Endothelial cell of umbilical vein (primary cell): ENCODE measurements at regions not wholly inside any gene's neighbourhood (a gene's known extent, or its start where the extent isn't known, plus 50 kb on each side); places are given as distances from the start of the nearest gene placed in this dataset.

Source experiments
- BruUV-seq: library from RNA; stranded (reverse); fragments of 400-500 nt; replicated peaks from 2 replicates; lab custom pipeline; 2021; lab: Mats Ljungman, UMichigan
- CTCF ChIA-PET: fragments of 300-600, 350-600 bp; sonication (Branson Sonifier 250); formaldehyde crosslinking; loops from one replicate; lab custom pipeline; 2021; ENCODE audit warnings: antibody characterized with exemption, inconsistent platforms; lab: Charles Lee
- POLR2A ChIA-PET: fragments of 300-600, 350-600 bp; sonication (Branson Sonifier 250); formaldehyde crosslinking; loops from one replicate; lab custom pipeline; 2021; ENCODE audit warnings: antibody characterized with exemption, inconsistent platforms; lab: Charles Lee
- DNase-seq: peaks from one replicate; pipeline ENCODE4 v3.0.0-alpha.2; 2011; ENCODE audit warnings: low read depth, low spot score
- FAIRE-seq: peaks from 2 replicates; lab custom pipeline; 2011; peaks lifted over from hg19 to GRCh38; lab: Jason Lieb, UNC
- H2AFZ ChIP-seq: 2 replicates; pipeline ENCODE4 v1.6.0; 2012; ENCODE audit warnings: low read depth, low read length, control low read depth, inconsistent platforms
- H3K27ac ChIP-seq: 2 replicates; pipeline ENCODE4 v1.5.1; 2011; ENCODE audit warnings: low read depth, mild to moderate bottlenecking, control low read depth, low read length, moderate library complexity; ENCODE audit not compliant: insufficient read depth
- H3K27me3 ChIP-seq, 2 experiments: 2 replicates each; pipeline versions ENCODE4 v1.6.0 to v1.6.1; 2011; ENCODE audit warnings: low read length in 2 of 2, mixed read lengths in 1 of 2; ENCODE audit not compliant: control insufficient read depth in 2 of 2, insufficient read depth in 2 of 2
- H3K36me3 ChIP-seq, 2 experiments: 2 replicates in 1 of 2; 3 replicates in 1 of 2; pipeline ENCODE4 v1.5.1; 2011; ENCODE audit warnings: low read length in 2 of 2, mild to moderate bottlenecking in 1 of 2, moderate library complexity in 1 of 2; ENCODE audit not compliant: control insufficient read depth in 2 of 2, insufficient read depth in 2 of 2; ENCODE audit errors: extremely low read depth in 1 of 2
- H3K4me1 ChIP-seq: 3 replicates; pipeline ENCODE4 v1.5.1; 2011; ENCODE audit warnings: mild to moderate bottlenecking, low read length; ENCODE audit not compliant: control insufficient read depth, insufficient read depth; ENCODE audit errors: extremely low read depth
- H3K4me2 ChIP-seq: 2 replicates; pipeline ENCODE4 v1.6.1; 2011; ENCODE audit warnings: low read length, control low read depth, mixed read lengths; ENCODE audit not compliant: insufficient read depth
- H3K4me3 ChIP-seq, 3 experiments: fragments of 200-600 bp in 1 of 3; sonication (generic), shearing (Covaris generic) in 1 of 3; replicated peaks in 1 of 3; 2 replicates each; pipeline ENCODE4 v1.5.1; 2011 to 2016; ENCODE audit warnings: control low read depth in 3 of 3, low read length in 3 of 3, mild to moderate bottlenecking in 2 of 3, inconsistent platforms in 1 of 3, low read depth in 1 of 3, moderate library complexity in 1 of 3; ENCODE audit not compliant: insufficient read depth in 1 of 3
- H3K79me2 ChIP-seq: 2 replicates; pipeline ENCODE4 v1.6.0; 2012; ENCODE audit warnings: low read length, inconsistent platforms; ENCODE audit not compliant: control insufficient read depth, insufficient read depth
- H3K9ac ChIP-seq: replicated peaks from 2 replicates; pipeline ENCODE3; 2011; ENCODE audit warnings: low read length, control low read depth; ENCODE audit not compliant: insufficient read depth; ENCODE audit errors: extremely low read depth
- H3K9me1 ChIP-seq: replicated peaks from 3 replicates; pipeline ENCODE4 v1.6.0; 2011; ENCODE audit warnings: mild to moderate bottlenecking, low read length; ENCODE audit not compliant: control insufficient read depth, insufficient read depth; ENCODE audit errors: extremely low read depth
- H3K9me3 ChIP-seq: replicated peaks from 2 replicates; pipeline ENCODE4 v1.5.1; 2012; ENCODE audit warnings: low read length, inconsistent platforms; ENCODE audit not compliant: control insufficient read depth, insufficient read depth
- H4K20me1 ChIP-seq: replicated peaks from 2 replicates; pipeline ENCODE3; 2011; ENCODE audit warnings: mild to moderate bottlenecking, low read length; ENCODE audit not compliant: control insufficient read depth, insufficient read depth; ENCODE audit errors: extremely low read depth
- EZH2 ChIP-seq: IDR thresholded peaks from 2 replicates; pipeline ENCODE4 v1.6.1; 2012; ENCODE audit warnings: borderline replicate concordance, low read depth, mild to moderate bottlenecking, moderate library complexity, low read length, inconsistent platforms; ENCODE audit not compliant: severe bottlenecking
- FOS ChIP-seq: IDR thresholded peaks from 2 replicates; pipeline ENCODE4 v1.6.1; 2011; ENCODE audit warnings: mild to moderate bottlenecking, low read length, moderate library complexity, borderline replicate concordance; ENCODE audit not compliant: insufficient read depth
- GATA2 ChIP-seq: IDR thresholded peaks from 2 replicates; pipeline ENCODE4 v1.7.0; 2011; ENCODE audit warnings: low read depth, mild to moderate bottlenecking, moderate library complexity, mixed read lengths, low read length; ENCODE audit not compliant: insufficient read length, insufficient read depth
- JUN ChIP-seq: IDR thresholded peaks from 2 replicates; pipeline ENCODE4 v1.6.1; 2011; ENCODE audit warnings: borderline replicate concordance, low read depth; ENCODE audit not compliant: insufficient read length, insufficient read depth
- MAX ChIP-seq: IDR thresholded peaks from 2 replicates; pipeline ENCODE4 v1.6.1; 2011; ENCODE audit not compliant: insufficient read depth, insufficient read length
- MYC ChIP-seq: IDR thresholded peaks from one replicate; pipeline ENCODE4 v1.6.1; 2011; ENCODE audit warnings: mild to moderate bottlenecking, low read depth, low read length
- POLR2A ChIP-seq: IDR thresholded peaks from 2 replicates; pipeline ENCODE4 v1.6.1; 2012; ENCODE audit warnings: low read depth, mild to moderate bottlenecking, control low read depth, low read length
- POLR2AphosphoS5 ChIP-seq: IDR thresholded peaks from 2 replicates; pipeline ENCODE4 v1.6.1; 2012; ENCODE audit warnings: low read depth, mild to moderate bottlenecking, control low read depth, low read length, moderate library complexity; ENCODE audit not compliant: insufficient read depth
- dilution Hi-C: fragments of 300-500 bp; cut with MboI; formaldehyde crosslinking; loops from one replicate; pipeline ENCODE4 v1.15.0; 2019; ENCODE audit warnings: low sequenced_read_pairs; ENCODE audit not compliant: extremely low pct_ligation_motif_present
- intact Hi-C: fragments of 100-400 bp; cut with micrococcal nuclease; formaldehyde crosslinking; loops from one replicate; pipeline ENCODE4 v1.10.0; 2022
- TF ChIP-seq, protein P1 (sequence below), 2 donors: IDR thresholded peaks; 1 replicate in 1 of 2; 2 replicates in 1 of 2; pipeline ENCODE4 v1.5.1; 2011; ENCODE audit warnings: low read length in 2 of 2, mild to moderate bottlenecking in 2 of 2, moderate library complexity in 2 of 2, control low read depth in 1 of 2, inconsistent platforms in 1 of 2, low read depth in 1 of 2; ENCODE audit not compliant: insufficient read depth in 1 of 2; ENCODE audit errors: extremely low read depth in 1 of 2

DNA sequence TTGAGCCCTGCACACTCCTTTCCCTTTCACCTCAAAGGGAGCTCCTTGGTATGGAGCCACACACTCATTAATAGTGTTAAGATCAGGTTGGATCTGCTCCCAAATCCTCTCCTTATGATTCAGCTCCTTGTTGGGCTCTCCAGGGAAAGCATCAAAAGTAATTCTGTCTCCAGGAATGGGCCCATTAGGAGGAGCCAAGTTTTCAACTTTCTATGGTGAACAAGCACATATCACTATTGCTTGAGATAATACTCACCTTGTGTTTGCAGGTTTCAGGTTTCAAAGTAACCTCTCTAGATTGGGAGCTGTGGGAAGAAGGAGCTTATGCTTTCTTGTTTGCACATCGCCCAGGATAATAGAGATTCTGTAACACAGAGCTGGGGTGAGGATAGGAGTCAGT is 164.8 kb downstream of the TNFSF18 start:
- CTCF ChIA-PET = interaction anchor here (2.1 kb wide), 1 partner anchor 316 kb away, joined by 6 read pairs; no protein-coding TSS in a partner anchor

More for the DNA sequence above, 164.8 kb downstream of the TNFSF18 start:
- Histone ChIP-seq H2AFZ (no peak overlapping the region), H3K4me3 (no peak overlapping the region), H3K4me2 (no peak overlapping the region), H3K9me1 (no peaks in the 10 kb centered on the region), H3K4me1 (peaks cover 43% of the 10 kb centered on the region), H4K20me1 (no peaks in the 10 kb centered on the region), H3K27ac (no peak overlapping the region), H3K9ac (no peak overlapping the region), H3K9me3 (no peaks in the 10 kb centered on the region), H3K79me2 (no peaks in the 10 kb centered on the region), H3K36me3 (no peaks in the 10 kb centered on the region), H3K27me3 (no peaks in the 10 kb centered on the region)
- dilution Hi-C loops (no loop called here), intact Hi-C loops (loop anchor here (2.0 kb wide), 1 partner anchor 15 kb away; no protein-coding TSS in a partner anchor)
- no peak for DNase-seq
- BruUV-seq = no TSS peak
- FAIRE-seq = no peak
- TF ChIP-seq EZH2 (no peak), JUN (no peak), POLR2AphosphoS5 (no peak), FOS (no peak), MYC (no peak), GATA2 (no peak), POLR2A (no peak), MAX (no peak)
- TF ChIP-seq, protein P1, sequence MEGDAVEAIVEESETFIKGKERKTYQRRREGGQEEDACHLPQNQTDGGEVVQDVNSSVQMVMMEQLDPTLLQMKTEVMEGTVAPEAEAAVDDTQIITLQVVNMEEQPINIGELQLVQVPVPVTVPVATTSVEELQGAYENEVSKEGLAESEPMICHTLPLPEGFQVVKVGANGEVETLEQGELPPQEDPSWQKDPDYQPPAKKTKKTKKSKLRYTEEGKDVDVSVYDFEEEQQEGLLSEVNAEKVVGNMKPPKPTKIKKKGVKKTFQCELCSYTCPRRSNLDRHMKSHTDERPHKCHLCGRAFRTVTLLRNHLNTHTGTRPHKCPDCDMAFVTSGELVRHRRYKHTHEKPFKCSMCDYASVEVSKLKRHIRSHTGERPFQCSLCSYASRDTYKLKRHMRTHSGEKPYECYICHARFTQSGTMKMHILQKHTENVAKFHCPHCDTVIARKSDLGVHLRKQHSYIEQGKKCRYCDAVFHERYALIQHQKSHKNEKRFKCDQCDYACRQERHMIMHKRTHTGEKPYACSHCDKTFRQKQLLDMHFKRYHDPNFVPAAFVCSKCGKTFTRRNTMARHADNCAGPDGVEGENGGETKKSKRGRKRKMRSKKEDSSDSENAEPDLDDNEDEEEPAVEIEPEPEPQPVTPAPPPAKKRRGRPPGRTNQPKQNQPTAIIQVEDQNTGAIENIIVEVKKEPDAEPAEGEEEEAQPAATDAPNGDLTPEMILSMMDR (IDR thresholded peaks at IDR 0.05; ENCODE audit: extremely low read depth in 1 of 2, insufficient read depth in 1 of 2, low read depth in 1 of 2, low read length in 2 of 2) = no peak
- POLR2A ChIA-PET = no interaction called here
